ENCODE measurements at regions not wholly inside any gene's neighbourhood (a gene's known extent, or its start where the extent isn't known, plus 50 kb on each side); places are given as distances from the start of the nearest gene placed in this dataset.
A peak's percentile ranks its signal among the peaks of the same experiment; 100 is the strongest.

DNA sequence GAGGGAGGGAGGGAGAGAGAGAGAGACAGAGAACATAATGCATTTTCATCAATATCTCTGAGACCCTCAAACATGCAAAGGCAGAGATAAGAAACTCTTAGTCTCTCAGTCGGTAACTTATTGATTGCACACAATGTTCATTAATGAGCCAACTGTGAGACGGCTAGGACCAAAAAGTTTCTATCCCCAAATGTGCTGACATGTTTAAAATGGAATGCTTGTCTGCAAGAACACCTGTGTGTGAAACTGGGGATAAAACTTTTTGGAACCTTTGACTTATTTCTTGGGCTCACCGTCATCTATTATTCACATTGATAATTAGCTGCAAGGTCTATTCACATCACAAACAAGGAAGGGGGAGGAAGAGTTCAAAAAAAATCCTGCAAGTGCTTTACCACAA is 477.9 kb downstream of the STIM2 start:
- TF ChIP-seq, protein P1, sequence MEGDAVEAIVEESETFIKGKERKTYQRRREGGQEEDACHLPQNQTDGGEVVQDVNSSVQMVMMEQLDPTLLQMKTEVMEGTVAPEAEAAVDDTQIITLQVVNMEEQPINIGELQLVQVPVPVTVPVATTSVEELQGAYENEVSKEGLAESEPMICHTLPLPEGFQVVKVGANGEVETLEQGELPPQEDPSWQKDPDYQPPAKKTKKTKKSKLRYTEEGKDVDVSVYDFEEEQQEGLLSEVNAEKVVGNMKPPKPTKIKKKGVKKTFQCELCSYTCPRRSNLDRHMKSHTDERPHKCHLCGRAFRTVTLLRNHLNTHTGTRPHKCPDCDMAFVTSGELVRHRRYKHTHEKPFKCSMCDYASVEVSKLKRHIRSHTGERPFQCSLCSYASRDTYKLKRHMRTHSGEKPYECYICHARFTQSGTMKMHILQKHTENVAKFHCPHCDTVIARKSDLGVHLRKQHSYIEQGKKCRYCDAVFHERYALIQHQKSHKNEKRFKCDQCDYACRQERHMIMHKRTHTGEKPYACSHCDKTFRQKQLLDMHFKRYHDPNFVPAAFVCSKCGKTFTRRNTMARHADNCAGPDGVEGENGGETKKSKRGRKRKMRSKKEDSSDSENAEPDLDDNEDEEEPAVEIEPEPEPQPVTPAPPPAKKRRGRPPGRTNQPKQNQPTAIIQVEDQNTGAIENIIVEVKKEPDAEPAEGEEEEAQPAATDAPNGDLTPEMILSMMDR (IDR thresholded peaks at IDR 0.05; ENCODE audit: insufficient read depth, low read depth, low read length): no peak
- no peak for TF ChIP-seq EZH2 (IDR thresholded peaks at IDR 0.05; ENCODE audit: insufficient read depth, low read length)
- Histone ChIP-seq H3K27me3 (ENCODE audit: insufficient read depth, low read length) (no peaks in the 10 kb centered on the region), H2AFZ (ENCODE audit: low read depth, low read length) (no peak overlapping the region), H3K79me2 (ENCODE audit: insufficient read depth, low read length) (no peaks in the 10 kb centered on the region), H3K27ac (ENCODE audit: low read depth, low read length) (no peak overlapping the region), H4K20me1 (ENCODE audit: insufficient read depth, low read length) (no peaks in the 10 kb centered on the region), H3K9me3 (ENCODE audit: insufficient read depth, low read depth, low read length) (no peaks in the 10 kb centered on the region), H3K9ac (ENCODE audit: low read length) (no peak overlapping the region), H3K4me1 (ENCODE audit: insufficient read depth, low read length) (no peaks in the 10 kb centered on the region), H3K4me3 (ENCODE audit: insufficient read depth, low read depth, low read length) (no peak overlapping the region), H3K4me2 (ENCODE audit: low read length) (no peak overlapping the region), H3K36me3 (ENCODE audit: insufficient read depth, low read length) (no peaks in the 10 kb centered on the region)
- DNase-seq (ENCODE audit: low read depth) (no peak), FAIRE-seq (no peak)
- H3K27ac Mint-ChIP-seq (ENCODE audit: unreplicated experiment): no peak overlapping the region
- H3K4me1 Mint-ChIP-seq (ENCODE audit: low read depth, unreplicated experiment): no peaks in the 10 kb centered on the region
- no peak overlapping the region for H3K4me3 Mint-ChIP-seq (ENCODE audit: unreplicated experiment)
- H3K36me3 Mint-ChIP-seq (ENCODE audit: low read depth, unreplicated experiment): no peaks in the 10 kb centered on the region
- peaks cover 2% of the 10 kb centered on the region for H3K9me3 Mint-ChIP-seq (ENCODE audit: unreplicated experiment)
- H3K27me3 Mint-ChIP-seq (ENCODE audit: low read depth, unreplicated experiment): peaks cover under 1% of the 10 kb centered on the region

DNA sequence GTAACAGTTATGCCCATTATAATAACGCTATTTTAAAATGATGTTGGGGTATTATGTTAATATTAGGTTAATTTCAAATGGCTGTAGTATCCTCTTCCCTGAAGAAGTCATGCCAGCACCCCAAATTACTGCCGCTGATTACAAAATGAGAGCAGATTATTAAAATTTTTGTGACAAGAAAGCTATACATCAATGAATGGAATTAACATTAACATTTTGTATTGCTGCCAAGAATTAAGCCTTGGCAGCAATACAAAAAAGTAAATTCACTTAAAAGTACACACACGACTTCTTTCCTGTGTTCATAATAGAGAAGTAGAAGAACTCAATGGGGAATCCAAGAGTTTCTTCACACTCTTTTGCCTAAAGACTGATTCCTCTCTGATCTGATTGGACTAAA is 482.8 kb downstream of the STIM2 start:
- Mint-ChIP-seq H3K4me1 (ENCODE audit: low read depth, unreplicated experiment) (no peaks in the 10 kb centered on the region), H3K9me3 (ENCODE audit: unreplicated experiment) (peaks cover 2% of the 10 kb centered on the region), H3K4me3 (ENCODE audit: unreplicated experiment) (no peak overlapping the region), H3K27me3 (ENCODE audit: low read depth, unreplicated experiment) (peaks cover 4% of the 10 kb centered on the region), H3K36me3 (ENCODE audit: low read depth, unreplicated experiment) (no peaks in the 10 kb centered on the region), H3K27ac (ENCODE audit: unreplicated experiment) (no peak overlapping the region)
- no peaks in the 10 kb centered on the region for H4K20me1 ChIP-seq (ENCODE audit: insufficient read depth, low read length)
- FAIRE-seq (no peak), DNase-seq (ENCODE audit: low read depth) (no peak)
- no peaks in the 10 kb centered on the region for H3K4me1 ChIP-seq (ENCODE audit: insufficient read depth, low read length)
- H2AFZ ChIP-seq (ENCODE audit: low read depth, low read length): no peak overlapping the region
- H3K36me3 ChIP-seq (ENCODE audit: insufficient read depth, low read length): no peaks in the 10 kb centered on the region
- no peak overlapping the region for H3K4me3 ChIP-seq (ENCODE audit: insufficient read depth, low read depth, low read length)
- H3K27ac ChIP-seq (ENCODE audit: low read depth, low read length): no peak overlapping the region
- no peaks in the 10 kb centered on the region for H3K79me2 ChIP-seq (ENCODE audit: insufficient read depth, low read length)
- TF ChIP-seq, protein P1 (IDR thresholded peaks at IDR 0.05; ENCODE audit: insufficient read depth, low read depth, low read length): no peak
- H3K9ac ChIP-seq (ENCODE audit: low read length): no peak overlapping the region
- no peaks in the 10 kb centered on the region for H3K27me3 ChIP-seq (ENCODE audit: insufficient read depth, low read length)
- H3K4me2 ChIP-seq (ENCODE audit: low read length): no peak overlapping the region
- no peaks in the 10 kb centered on the region for H3K9me3 ChIP-seq (ENCODE audit: insufficient read depth, low read depth, low read length)

DNA sequence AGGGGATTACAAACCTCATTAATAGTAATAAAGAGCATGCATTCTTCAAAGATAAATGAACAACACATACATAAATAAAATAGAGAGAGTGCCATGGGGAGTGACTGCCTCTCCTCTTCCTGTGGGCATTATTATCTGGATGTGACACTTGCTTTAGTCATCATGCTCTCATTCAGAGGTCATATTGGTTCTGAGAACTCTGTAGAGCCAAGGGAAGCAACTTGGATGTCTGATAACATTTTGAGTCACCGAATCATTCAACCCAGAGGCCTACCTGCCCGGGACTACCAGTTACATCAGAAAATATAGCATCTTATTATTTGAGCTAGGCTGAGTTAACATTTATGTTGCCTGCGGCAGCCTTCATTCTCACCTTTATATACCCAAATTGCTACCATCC is 489.5 kb downstream of the STIM2 start:
- FAIRE-seq: no peak

More for the DNA sequence above, 489.5 kb downstream of the STIM2 start:
- H2AFZ ChIP-seq (ENCODE audit: low read depth, low read length): no peak overlapping the region
- H3K27me3 ChIP-seq (ENCODE audit: insufficient read depth, low read length): no peaks in the 10 kb centered on the region
- H3K4me3 Mint-ChIP-seq (ENCODE audit: unreplicated experiment): no peak overlapping the region
- H3K4me3 ChIP-seq (ENCODE audit: insufficient read depth, low read depth, low read length): no peak overlapping the region
- peak overlapping the region; percentile 26 for H3K4me2 ChIP-seq (ENCODE audit: low read length)
- peak overlapping the region; percentile 16 for H3K27ac Mint-ChIP-seq (ENCODE audit: unreplicated experiment)
- no peaks in the 10 kb centered on the region for H3K36me3 Mint-ChIP-seq (ENCODE audit: low read depth, unreplicated experiment)
- H3K4me1 Mint-ChIP-seq (ENCODE audit: low read depth, unreplicated experiment): peaks cover 8% of the 10 kb centered on the region
- DNase-seq (ENCODE audit: low read depth): peak; percentile 48
- H3K9me3 Mint-ChIP-seq (ENCODE audit: unreplicated experiment): peaks cover 2% of the 10 kb centered on the region
- no peaks in the 10 kb centered on the region for H3K79me2 ChIP-seq (ENCODE audit: insufficient read depth, low read length)
- H3K4me1 ChIP-seq (ENCODE audit: insufficient read depth, low read length): peaks cover 9% of the 10 kb centered on the region
- H3K27me3 Mint-ChIP-seq (ENCODE audit: low read depth, unreplicated experiment): no peaks in the 10 kb centered on the region
- H3K9me3 ChIP-seq (ENCODE audit: insufficient read depth, low read depth, low read length): no peaks in the 10 kb centered on the region
- no peak overlapping the region for H3K9ac ChIP-seq (ENCODE audit: low read length)
- H3K36me3 ChIP-seq (ENCODE audit: insufficient read depth, low read length): no peaks in the 10 kb centered on the region
- no peak overlapping the region for H3K27ac ChIP-seq (ENCODE audit: low read depth, low read length)
- TF ChIP-seq, protein P1 (IDR thresholded peaks at IDR 0.05; ENCODE audit: insufficient read depth, low read depth, low read length): no peak
- no peak for TF ChIP-seq EZH2 (IDR thresholded peaks at IDR 0.05; ENCODE audit: insufficient read depth, low read length)
- no peaks in the 10 kb centered on the region for H4K20me1 ChIP-seq (ENCODE audit: insufficient read depth, low read length)

Measured in astrocyte (in vitro differentiated cells and primary cell).